Smooth muscle cell (in vitro differentiated cells): ENCODE measurements at regions not wholly inside any gene's neighbourhood (a gene's known extent, or its start where the extent isn't known, plus 50 kb on each side); places are given as distances from the start of the nearest gene placed in this dataset.

Experiments used
- DNase-seq: peaks from one replicate; lab custom pipeline; 2025; ENCODE audit not compliant: unreplicated experiment; lab: John Stamatoyannopoulos, UW
- H2AFZ ChIP-seq: fragments of 200-600 bp; sonication (generic); 2 replicates; pipeline ENCODE4 v1.6.0; 2016; ENCODE audit warnings: antibody characterized with exemption, low read depth, mild to moderate bottlenecking
- H3F3A ChIP-seq: fragments of 200-600 bp; sonication (generic); 2 replicates; pipeline ENCODE4 v1.6.0; 2017; ENCODE audit warnings: antibody characterized with exemption, low read depth
- H3K27ac ChIP-seq: fragments of 200-600 bp; sonication (generic); 2 replicates; pipeline ENCODE4 v1.5.1; 2016; ENCODE audit warnings: low read depth, mild to moderate bottlenecking
- H3K27me3 ChIP-seq: fragments of 200-600 bp; sonication (generic); 2 replicates; pipeline ENCODE4 v1.6.1; 2016; ENCODE audit warnings: low read depth, mild to moderate bottlenecking
- H3K36me3 ChIP-seq: fragments of 200-600 bp; sonication (generic); 2 replicates; pipeline ENCODE4 v1.5.1; 2016; ENCODE audit warnings: low read depth
- H3K4me1 ChIP-seq: fragments of 200-600 bp; sonication (generic); 2 replicates; pipeline ENCODE4 v1.5.1; 2016; ENCODE audit warnings: low read depth
- H3K4me2 ChIP-seq: fragments of 200-600 bp; sonication (generic); 2 replicates; pipeline ENCODE4 v1.6.0; 2016; ENCODE audit warnings: mild to moderate bottlenecking
- H3K4me3 ChIP-seq: fragments of 200-600 bp; sonication (generic); 2 replicates; pipeline ENCODE4 v1.5.1; 2016; ENCODE audit warnings: mild to moderate bottlenecking
- H3K79me2 ChIP-seq: fragments of 200-600 bp; sonication (generic); 2 replicates; pipeline ENCODE4 v1.6.0; 2016; ENCODE audit warnings: low read depth, mild to moderate bottlenecking
- H3K9ac ChIP-seq: fragments of 200-600 bp; sonication (generic); 2 replicates; pipeline ENCODE4 v1.6.0; 2016; ENCODE audit warnings: low read depth
- H3K9me3 ChIP-seq: fragments of 200-600 bp; sonication (generic); replicated peaks from 2 replicates; pipeline ENCODE4 v1.5.1; 2016; ENCODE audit warnings: low read depth
- H4K20me1 ChIP-seq: fragments of 200-600 bp; sonication (generic); 2 replicates; pipeline ENCODE4 v1.6.0; 2016; ENCODE audit warnings: low read depth
- CTCF ChIP-seq: fragments of 200-600 bp; sonication (generic); IDR thresholded peaks from 2 replicates; pipeline ENCODE4 v1.5.1; 2017; ENCODE audit warnings: borderline replicate concordance, mild to moderate bottlenecking, antibody characterized with exemption; ENCODE audit not compliant: insufficient read depth, poor library complexity, severe bottlenecking
- WGBS: methylation state at CpG from one replicate; pipeline ENCODE4 v1.1.7; 2016; ENCODE audit warnings: low lambda C conversion rate; 5-methylcytosine and 5-hydroxymethylcytosine counted together

GRCh38 chr15:53454843-53455721, 304.4 kb downstream of the WDR72 start:
- Histone ChIP-seq H3K9me3 (no peaks in the 10 kb centered on the region), H3K9ac (no peak overlapping the region), H2AFZ (no peak overlapping the region), H3K4me3 (no peak overlapping the region), H3K27me3 (no peaks in the 10 kb centered on the region), H3K4me2 (no peak overlapping the region), H3K27ac (no peak overlapping the region), H3K4me1 (no peaks in the 10 kb centered on the region), H4K20me1 (no peaks in the 10 kb centered on the region), H3K36me3 (no peaks in the 10 kb centered on the region), H3K79me2 (no peaks in the 10 kb centered on the region), H3F3A (no peaks in the 10 kb centered on the region)
- WGBS, result 84% methylated on average over 8 of the region's 8 CpGs
- no peak for TF ChIP-seq CTCF
- DNase-seq, result no peak

DNA sequence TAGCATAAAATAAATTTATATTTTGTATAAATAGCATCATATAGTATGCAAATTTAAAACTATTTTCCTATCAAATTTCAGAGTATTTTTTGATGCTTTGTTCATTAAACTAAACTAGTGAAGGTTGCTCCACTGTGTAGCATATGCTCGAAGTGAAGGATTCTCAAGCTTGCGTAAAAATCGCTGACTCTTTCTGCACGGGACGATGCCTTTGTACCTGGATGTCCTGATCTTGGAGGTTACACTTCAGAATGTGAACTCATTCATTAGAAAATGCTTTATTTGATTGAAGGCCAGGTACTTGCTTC, 305.0 kb downstream of the WDR72 start:
- 96% methylated on average over 5 of the region's 5 CpGs for WGBS
- no peaks in the 10 kb centered on the region for H3K79me2 ChIP-seq
- no peak overlapping the region for H3K27ac ChIP-seq
- no peak for DNase-seq
- TF ChIP-seq CTCF, result no peak
- no peak overlapping the region for H3K4me3 ChIP-seq
- H3K9me3 ChIP-seq, result no peaks in the 10 kb centered on the region
- no peaks in the 10 kb centered on the region for H3F3A ChIP-seq
- no peak overlapping the region for H2AFZ ChIP-seq
- no peak overlapping the region for H3K4me2 ChIP-seq
- H4K20me1 ChIP-seq, result no peaks in the 10 kb centered on the region
- no peak overlapping the region for H3K9ac ChIP-seq
- no peaks in the 10 kb centered on the region for H3K36me3 ChIP-seq
- no peaks in the 10 kb centered on the region for H3K27me3 ChIP-seq
- no peaks in the 10 kb centered on the region for H3K4me1 ChIP-seq

DNA sequence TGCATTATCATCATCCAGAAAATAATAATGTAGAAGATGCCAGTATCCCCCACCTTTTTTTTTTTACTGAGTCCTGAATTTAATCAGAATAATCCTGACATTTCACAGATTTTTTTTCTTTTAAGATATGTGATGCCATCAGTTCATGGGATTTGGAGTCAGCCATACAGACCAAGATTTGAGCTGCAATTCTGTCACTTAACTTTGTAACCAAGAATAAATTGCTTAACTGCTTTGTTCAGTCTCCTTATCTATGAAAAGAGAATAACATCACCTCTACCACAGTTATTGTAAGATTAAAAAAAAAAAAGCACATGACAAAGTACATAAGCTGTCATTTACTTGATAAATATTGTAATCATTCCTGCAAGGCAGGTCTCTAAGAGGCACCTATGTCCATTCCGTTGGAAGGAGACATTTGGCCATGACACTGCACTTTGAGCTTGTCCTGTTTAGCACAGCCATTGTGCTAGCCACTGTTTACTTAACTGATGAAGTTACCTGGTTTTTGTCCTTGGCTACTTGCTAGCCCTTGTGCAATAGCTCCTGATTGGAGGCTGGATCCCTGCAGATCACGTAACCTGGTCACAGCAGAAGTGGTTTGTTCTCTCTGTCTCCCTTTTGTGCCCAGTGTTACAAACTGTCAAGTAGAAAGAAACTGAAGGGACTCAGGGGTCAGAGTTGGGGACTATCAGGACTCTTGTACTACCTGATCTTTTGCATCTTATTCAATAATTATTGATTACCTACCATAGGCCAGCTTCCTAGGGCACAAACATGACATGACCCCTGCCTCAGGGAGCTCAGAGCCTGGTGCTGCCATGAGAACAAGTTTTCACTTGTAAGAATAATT, 306.0 kb downstream of the WDR72 start:
- H3K4me1 ChIP-seq, result peaks cover 5% of the 10 kb centered on the region
- DNase-seq, result no peak
- TF ChIP-seq CTCF, result no peak
- 87% methylated on average over 2 of the region's 2 CpGs for WGBS
- H3K79me2 ChIP-seq, result no peaks in the 10 kb centered on the region
- no peak overlapping the region for H2AFZ ChIP-seq
- no peaks in the 10 kb centered on the region for H3K36me3 ChIP-seq
- H3K4me2 ChIP-seq, result no peak overlapping the region
- H3K4me3 ChIP-seq, result no peak overlapping the region
- no peak overlapping the region for H3K27ac ChIP-seq
- no peak overlapping the region for H3K9ac ChIP-seq
- no peaks in the 10 kb centered on the region for H3K9me3 ChIP-seq
- H3K27me3 ChIP-seq, result no peaks in the 10 kb centered on the region
- no peaks in the 10 kb centered on the region for H4K20me1 ChIP-seq
- H3F3A ChIP-seq, result no peaks in the 10 kb centered on the region
